GM23338 (cell line): ENCODE measurements at regions not wholly inside any gene's neighbourhood (a gene's known extent, or its start where the extent isn't known, plus 50 kb on each side); places are given as distances from the start of the nearest gene placed in this dataset.

Experiments used
- EZH2phosphoT487 ChIP-seq: fragments of 200-600 bp; sonication (generic); IDR thresholded peaks from one replicate; pipeline ENCODE4 v1.8.1; 2018; ENCODE audit warnings: antibody characterized with exemption; ENCODE audit not compliant: unreplicated experiment
- POLR2AphosphoS5 ChIP-seq: IDR thresholded peaks from 2 replicates; pipeline ENCODE4 v1.6.1; 2016; ENCODE audit warnings: antibody characterized with exemption, low read depth
- TF ChIP-seq, protein P1 (sequence below), 2 experiments: fragments of 200-600 bp in 1 of 2; sonication (generic) in 1 of 2; conservative IDR thresholded peaks; 2 replicates each; pipeline versions ENCODE4 v1.5.1 to v1.6.1; 2016 to 2017; ENCODE audit warnings: antibody characterized with exemption in 2 of 2, low read depth in 2 of 2, mild to moderate bottlenecking in 2 of 2, moderate library complexity in 1 of 2

DNA sequence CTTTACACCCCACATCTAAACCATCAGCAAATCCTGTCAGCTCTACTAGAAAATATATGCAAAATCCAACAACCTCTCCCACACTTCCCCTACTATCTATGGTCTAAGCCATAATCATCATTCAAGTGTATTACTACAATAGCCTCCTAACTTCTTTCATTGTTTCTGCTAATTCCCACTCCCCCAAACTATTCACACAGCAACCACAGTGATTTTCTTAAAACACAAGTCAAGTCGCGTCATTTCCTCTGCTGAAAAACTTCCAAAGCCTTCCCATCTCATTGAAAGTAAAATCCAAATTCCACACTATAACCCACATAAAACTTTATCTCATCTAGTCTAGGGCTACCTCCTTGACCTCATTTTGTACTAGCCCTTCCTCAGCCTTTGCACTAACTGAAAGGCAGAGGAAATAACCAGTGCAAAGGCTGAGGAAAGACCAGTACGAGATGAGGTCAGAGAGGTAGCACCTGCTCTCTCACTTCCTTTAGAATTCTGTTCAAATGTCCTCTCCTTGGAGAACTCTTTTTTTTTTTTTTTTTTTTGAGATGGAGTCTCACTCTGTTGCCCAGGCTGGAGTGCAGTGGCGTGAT is 65.5 kb upstream of the MDM1 start:
- TF ChIP-seq, protein P1, sequence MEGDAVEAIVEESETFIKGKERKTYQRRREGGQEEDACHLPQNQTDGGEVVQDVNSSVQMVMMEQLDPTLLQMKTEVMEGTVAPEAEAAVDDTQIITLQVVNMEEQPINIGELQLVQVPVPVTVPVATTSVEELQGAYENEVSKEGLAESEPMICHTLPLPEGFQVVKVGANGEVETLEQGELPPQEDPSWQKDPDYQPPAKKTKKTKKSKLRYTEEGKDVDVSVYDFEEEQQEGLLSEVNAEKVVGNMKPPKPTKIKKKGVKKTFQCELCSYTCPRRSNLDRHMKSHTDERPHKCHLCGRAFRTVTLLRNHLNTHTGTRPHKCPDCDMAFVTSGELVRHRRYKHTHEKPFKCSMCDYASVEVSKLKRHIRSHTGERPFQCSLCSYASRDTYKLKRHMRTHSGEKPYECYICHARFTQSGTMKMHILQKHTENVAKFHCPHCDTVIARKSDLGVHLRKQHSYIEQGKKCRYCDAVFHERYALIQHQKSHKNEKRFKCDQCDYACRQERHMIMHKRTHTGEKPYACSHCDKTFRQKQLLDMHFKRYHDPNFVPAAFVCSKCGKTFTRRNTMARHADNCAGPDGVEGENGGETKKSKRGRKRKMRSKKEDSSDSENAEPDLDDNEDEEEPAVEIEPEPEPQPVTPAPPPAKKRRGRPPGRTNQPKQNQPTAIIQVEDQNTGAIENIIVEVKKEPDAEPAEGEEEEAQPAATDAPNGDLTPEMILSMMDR (conservative IDR thresholded peaks at IDR 0.05; ENCODE audit: low read depth in 2 of 2): no peak
- no peak for TF ChIP-seq POLR2AphosphoS5
- no peak for TF ChIP-seq EZH2phosphoT487
